CD4-positive, alpha-beta T cell treated with Interleukin-1 beta for 1 hour (primary cell): ENCODE measurements at regions not wholly inside any gene's neighbourhood (a gene's known extent, or its start where the extent isn't known, plus 50 kb on each side); places are given as distances from the start of the nearest gene placed in this dataset.
"Not testable (repeated sequence)": the region's sequence is repeated elsewhere in the genome, so short reads cannot be mapped to it uniquely, and the experiment has no call there.

Source experiments
- DNase-seq, 2 donors: peaks; one replicate each; pipeline ENCODE4 v3.0.0-alpha.2; 2020 to 2022

DNA sequence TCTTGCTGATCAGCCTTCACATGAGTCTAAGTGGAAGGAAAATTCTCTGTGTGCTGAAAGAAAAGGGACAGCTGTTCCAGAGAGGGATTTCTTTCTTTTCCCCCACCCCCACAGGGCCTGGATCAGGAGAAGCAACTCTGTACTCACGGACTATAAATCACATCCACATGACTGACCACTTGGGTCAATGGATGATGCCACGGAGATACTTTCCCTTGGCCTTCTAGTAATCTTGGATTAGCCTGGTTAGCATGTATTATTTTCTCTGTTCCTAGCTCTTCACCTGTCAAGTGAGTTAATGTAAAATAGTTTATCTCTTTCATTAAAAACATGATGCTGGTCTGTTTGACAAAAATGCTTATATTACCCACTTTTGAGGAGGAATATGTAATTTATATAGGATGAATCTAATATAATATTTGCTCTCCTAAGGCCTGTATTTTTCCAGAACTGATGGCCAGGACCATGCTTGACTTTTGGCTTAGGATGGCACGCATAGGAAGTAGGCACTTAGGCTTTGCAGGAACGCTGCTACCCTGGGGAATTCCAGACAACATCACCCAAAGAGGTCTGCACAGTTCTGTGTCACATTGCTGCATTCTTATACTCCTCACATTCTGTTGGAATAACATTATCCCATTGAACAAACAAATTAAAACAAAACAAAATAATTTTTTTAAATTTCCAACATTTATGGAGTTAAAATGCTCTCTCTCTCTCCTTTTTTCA, 892.1 kb downstream of the TLE1 start:
- DNase-seq = no peak

- DNase-seq = no peak
These were observed 892.7 kb downstream of the TLE1 start for GRCh38 chr9:80796632-80797031.

- DNase-seq = no peak
These were observed 895.1 kb downstream of the TLE1 start for GRCh38 chr9:80794197-80794596.

- DNase-seq = no peak
These were observed 895.6 kb downstream of the TLE1 start for GRCh38 chr9:80793706-80794105.

- no peak for DNase-seq
These were observed 896.6 kb downstream of the TLE1 start for GRCh38 chr9:80792726-80793125.

DNA sequence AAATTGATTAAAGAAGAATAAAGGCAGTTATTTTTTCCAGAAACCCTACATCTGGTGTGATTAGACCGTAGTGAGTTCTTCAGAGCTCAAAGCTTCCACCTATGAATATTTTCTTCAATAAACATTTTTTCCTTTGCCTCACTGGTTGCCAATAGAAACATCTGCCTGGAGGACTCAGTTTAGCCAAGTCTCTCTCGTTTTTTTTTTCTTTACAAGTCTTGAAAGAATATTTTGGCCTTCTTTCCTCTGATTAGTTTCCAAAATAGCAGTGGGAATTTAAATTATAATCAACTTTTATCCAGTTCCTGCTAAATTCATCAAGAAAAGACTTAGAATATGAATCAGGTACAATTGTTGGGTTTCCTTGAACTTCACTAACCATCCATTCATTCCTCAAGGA, 897.5 kb downstream of the TLE1 start:
- no peak for DNase-seq

GRCh38 chr9:80790764-80791163, 898.6 kb downstream of the TLE1 start:
- no peak for DNase-seq

DNA sequence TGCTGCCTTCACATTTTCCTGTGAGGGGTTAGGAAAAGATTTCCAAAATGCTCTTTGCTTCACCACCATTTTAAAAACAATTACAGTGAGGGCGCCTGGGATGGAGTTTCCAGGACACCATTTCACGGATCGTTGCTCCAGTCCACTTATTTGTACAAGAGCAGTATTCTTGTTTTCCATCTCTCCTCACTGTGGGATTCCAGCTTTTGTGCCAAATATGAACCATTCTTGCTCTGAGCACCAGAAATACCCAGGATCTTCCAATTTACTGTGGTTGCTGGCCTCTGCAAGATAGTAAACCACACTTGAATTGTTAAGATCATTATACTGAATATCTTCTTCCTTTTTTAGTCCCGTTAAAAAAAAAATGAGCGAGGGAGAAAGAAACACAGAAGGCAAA, 899.5 kb downstream of the TLE1 start:
- no peak for DNase-seq

DNA sequence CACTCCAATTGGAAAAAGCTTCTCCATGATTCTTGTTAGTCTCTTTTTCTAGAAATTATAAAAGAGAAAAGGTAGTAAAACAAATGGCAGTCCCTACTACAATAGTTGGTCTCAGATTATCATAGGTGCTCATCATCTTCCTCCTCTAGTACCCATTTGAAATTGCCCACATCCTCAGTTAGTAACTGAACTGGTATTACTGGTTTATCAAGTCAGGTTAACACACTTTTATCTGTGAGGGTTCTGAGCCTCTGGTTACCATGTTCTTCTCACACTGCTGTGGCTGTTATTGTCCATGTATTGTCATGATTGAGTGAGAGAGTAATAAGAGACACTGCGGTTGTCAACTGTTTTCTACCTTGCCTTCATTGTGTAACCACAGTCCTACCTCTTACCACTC, 901.7 kb downstream of the TLE1 start:
- DNase-seq = no peak

DNA sequence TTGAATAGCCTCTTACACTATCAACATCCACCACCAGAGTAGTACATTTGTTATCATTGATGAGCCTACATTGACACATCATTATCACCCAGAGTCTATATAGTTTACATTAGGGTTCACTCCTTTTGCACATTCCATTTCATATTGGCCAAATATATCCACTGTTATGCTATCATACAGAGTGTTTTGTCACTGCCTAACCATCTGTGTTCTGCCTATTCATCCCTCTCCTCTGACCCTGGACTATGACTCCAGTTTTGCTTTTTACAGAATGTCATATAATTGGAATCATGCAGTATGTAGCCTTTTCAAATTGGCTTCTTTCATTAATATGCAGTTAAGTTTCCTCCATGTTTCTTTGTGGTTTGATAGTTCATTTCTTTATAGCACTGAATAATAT, 904.7 kb downstream of the TLE1 start:
- DNase-seq = no peak

DNA sequence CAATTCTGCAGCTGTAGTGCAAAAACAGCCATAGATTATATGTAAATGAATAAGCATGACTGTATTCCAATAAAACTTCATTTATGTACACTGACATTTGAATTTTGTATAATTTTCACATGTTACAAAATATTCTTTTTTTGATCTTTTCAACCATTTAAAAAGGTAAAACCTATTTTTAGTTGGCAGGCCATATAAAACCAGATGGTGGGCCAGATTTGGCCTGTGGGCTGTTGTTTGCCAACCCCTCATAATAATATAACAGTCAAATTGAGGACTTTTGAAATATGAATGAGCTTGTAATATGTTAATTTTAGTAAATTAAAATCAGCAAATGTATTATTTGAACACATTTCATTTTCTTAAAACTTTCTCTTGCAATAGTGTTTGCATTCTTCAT, 913.4 kb downstream of the TLE1 start:
- DNase-seq = no peak

DNA sequence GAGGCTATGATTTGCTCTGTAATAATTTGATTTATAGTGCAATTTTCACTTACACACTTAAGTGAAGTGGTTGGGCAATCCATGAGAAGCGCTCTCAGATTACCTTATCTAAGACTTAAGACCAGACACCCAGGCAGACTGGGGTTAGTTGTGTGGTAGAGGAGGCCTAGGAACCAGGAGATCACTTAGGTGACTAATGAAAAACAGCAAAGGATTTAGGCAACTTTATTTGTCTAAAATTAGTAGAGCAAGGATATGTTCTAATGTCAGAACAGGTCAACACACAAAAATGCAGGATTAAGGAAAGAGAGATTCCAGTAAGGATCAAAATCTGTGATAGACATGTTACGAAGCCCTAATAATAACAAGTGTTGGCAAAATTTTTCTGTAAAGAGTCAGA, 913.8 kb downstream of the TLE1 start:
- DNase-seq = no peak

DNA sequence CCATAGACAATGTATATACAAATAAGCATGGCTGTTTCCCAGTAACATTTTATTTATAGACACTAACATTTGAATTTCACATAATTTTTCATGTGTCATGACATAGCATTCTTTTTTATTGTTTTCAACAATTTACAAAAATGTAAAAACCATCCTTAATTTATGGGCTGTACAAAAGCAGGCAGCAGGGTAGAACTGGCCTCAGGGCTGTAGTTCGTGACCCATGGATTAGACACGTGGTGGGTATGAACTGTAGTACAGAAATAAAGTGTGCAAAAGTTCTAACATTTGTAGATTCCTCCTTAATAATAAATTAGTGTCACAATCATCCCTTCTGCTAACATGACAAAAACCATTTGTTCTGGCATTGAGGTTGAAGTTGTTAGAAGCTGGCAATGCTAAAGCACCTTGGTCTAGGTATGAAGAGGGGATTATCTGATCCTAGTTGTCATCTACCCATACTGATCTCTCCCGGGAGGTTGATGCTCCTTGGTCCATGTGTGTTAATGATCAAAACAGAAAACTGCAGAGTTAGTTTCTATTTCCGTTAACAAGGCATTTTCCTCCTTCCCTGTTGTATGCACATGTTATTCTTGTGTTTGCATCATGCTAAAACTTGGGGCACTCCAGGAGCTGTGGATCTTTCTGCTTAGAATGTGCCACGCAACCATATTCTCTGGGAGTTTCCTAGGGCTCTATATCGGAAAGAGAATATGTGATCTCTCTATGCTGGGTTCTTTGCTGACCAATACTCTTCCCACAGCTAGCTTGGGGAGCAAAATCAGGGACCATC, 917.6 kb downstream of the TLE1 start:
- no peak for DNase-seq

DNA sequence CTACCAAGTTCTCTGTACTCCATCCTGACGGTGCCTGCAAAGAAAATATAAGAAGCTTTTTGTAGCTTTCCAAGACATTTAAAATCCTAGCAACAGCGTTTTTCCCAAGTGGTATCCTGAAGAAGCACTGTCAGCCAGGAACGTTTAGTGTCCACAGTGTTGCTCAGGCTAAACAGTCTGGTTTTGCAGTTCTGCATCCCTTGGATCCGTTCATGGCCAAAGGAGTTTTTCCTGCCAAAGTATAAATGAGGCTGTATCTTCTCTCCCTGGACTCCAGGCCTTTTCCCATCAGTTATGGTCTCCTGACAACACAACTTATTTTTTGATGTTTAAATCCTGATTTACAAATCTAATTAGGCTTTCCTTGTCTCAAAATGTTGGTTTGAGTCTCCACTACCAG, 925.8 kb downstream of the TLE1 start:
- DNase-seq = no peak

DNA sequence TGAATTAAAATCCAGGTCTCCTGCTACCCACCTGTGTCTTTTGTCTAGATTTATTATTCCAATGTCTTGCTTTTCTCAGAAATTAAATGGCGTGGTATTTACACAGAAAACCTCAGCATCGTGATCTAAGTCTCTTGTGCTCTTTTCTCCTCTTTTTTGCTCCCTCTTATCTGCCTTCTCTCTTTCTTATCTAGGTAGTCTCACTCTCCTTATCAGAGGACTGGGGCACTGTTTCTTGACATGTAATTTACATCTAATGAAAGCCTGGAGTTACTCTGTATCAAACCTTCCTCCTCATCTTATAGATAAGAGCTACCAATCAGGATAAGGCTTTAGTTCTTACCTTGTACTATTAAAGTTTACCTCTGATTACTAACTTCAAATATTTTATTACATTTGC, 933.8 kb downstream of the TLE1 start:
- DNase-seq = no peak

GRCh38 chr9:80747056-80747455, 942.3 kb downstream of the TLE1 start:
- DNase-seq = not testable (repeated sequence)

- DNase-seq = no peak
These were observed 956.8 kb downstream of the TLE1 start for GRCh38 chr9:80732506-80732905.

GRCh38 chr9:80720579-80720978, 968.8 kb downstream of the TLE1 start:
- no peak for DNase-seq

DNA sequence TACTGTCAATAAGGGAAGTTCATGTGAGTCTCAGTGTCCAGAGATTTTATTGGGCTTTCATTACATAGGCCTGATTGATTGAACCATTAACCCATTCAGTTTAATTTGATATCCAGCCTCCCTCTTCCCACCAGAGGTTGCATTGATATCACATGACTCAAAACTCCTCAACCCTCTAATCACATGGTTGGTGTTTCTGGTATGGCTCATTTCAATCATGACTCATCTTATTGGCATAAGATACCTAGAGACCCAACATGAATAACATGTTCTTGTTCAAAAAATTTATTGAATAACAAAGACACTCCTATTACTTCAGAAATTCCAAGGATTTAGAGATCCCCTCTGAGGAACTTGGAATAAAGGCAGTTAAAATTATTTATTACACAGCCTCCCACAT, 982.2 kb downstream of the TLE1 start:
- DNase-seq = no peak

DNA sequence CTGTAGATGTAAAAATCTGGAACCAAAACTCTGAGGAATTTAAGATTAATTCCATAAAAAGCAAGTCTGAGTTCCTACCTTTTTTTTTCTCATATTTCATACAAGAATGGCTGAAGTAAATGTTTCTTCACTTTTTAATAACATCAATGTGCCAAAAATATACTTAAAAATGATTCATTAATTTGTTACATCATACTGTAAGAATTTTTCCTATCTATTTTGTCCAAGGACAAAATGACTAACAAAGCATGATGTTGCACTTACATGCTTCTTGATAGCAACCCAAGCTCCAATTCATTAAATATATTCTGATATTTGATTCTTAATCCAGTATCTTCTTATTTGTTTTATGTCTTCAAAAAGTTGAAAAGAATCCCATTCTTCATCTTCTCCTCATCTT, 988.3 kb downstream of the TLE1 start:
- DNase-seq = no peak

DNA sequence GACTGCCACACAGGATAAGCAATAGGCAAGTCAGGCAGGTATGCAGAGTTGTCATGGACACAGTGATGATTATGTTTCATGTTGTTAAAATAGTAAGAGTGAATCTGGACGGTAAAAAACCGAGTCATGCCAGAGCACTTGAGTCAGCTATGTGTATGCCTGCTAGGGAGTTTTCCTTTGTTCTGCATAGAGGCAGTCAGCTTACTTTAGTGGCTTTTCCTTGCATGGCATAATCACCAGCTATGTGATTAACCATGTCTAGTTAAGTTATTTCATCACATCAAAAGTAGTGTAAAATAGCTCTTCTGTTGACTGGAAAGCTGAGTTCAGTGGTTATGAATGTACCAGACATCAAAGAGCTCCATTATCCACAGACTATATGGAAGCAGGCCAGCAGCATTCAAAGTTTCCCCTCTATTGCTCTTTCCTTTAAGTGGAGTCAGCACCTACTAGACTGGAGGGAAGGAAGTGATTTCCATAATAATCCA, 989.8 kb downstream of the TLE1 start:
- DNase-seq = no peak

DNA sequence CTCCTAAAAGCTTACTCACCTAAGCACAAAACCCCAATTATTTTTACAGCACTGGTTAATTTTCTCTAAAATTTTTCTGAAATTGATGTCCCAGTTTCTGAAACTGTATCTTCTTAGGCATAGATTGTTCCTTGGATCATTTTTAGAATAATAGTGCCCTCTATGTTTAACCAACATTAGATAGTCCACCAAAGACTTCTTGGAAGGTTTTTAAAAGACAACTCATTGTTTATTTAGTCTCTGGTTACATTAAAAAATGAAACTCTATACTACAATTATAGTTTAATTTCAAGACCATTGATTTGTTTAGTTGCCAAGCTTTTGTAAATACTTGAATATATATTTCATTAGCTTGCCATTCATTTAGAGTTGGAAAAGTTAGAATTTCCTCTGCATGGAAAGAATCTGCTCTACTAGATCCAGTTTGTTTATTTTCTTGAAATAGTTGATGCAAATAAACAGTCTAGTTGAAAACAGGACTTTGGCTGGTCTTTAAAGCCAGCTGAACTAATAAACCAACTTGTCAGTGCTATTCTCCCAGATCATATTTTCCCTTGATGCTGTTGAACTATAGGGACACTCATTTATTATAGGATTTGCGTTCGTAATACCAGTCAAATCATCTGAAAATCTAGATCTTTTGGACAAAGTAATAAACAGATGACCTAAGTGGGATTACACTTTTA, 990.5 kb downstream of the TLE1 start:
- DNase-seq = no peak

- no peak for DNase-seq
These were observed 996.6 kb downstream of the TLE1 start for GRCh38 chr9:80692751-80693150.

GRCh38 chr9:80691229-80691628, 998.1 kb downstream of the TLE1 start:
- no peak for DNase-seq
